ENCODE measurements at regions not wholly inside any gene's neighbourhood (a gene's known extent, or its start where the extent isn't known, plus 50 kb on each side); places are given as distances from the start of the nearest gene placed in this dataset.

DNA sequence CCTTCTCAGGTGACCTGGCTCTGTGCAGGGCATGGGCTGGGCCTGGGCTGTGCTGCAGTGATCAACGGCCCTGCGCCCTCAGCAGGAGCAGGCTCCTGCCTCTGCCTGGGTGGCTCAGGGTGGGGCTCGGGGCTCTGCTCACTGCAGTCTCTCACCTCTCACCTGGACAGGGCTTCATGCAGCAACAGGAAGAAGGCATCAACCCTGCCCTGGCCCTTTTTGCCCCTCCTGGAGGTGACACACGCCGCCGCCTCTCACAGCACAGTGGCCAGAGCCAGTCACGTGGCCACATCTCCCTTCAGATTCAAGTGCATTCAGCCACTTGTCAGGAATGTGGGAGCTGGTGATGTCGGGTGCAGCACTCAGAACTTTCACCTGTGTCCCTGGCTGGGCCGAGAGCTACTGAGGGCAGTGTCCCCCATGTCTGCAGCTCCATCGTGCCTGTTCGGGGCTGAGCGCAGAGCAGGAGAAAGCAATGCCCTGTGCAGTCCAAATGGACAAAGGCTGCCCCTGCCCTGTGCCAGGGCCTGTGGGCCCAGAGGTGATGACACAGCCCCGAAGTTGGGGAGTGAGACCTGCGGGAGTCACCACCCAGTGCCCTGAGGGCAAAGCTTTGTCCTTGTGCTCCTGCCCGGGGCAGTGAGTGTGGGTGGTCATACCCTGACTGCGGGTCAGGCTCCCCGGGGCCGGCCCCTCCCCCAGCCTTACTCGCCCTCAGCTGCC is 314.0 kb downstream of the PTPRU start:
- TF ChIP-seq CTCF (optimal IDR thresholded peaks at IDR 0.05 in 1 of 3, IDR thresholded peaks at IDR 0.05 in 1 of 3, conservative IDR thresholded peaks at IDR 0.05 in 1 of 3; ENCODE audit: extremely low read depth in 1 of 3, insufficient read depth in 2 of 3, low read length in 3 of 3) (no peak), EZH2 (IDR thresholded peaks at IDR 0.05; ENCODE audit: low read length) (no peak)

All from keratinocyte (primary cell).